ENCODE measurements at regions not wholly inside any gene's neighbourhood (a gene's known extent, or its start where the extent isn't known, plus 50 kb on each side); places are given as distances from the start of the nearest gene placed in this dataset.
A peak's percentile ranks its signal among the peaks of the same experiment; 100 is the strongest.

GRCh38 chr4:107219681-107220080, 183.6 kb upstream of the DKK2 start:
- DNase-seq = no peak

- no peak for DNase-seq
Observed at GRCh38 chr4:107216379-107216778, 180.3 kb upstream of the DKK2 start.

GRCh38 chr4:107215222-107215621, 179.1 kb upstream of the DKK2 start:
- DNase-seq = no peak

- DNase-seq = no peak
Observed at GRCh38 chr4:107213880-107214279, 177.8 kb upstream of the DKK2 start.

- no peak for DNase-seq
Observed at GRCh38 chr4:107213410-107213809, 177.3 kb upstream of the DKK2 start.

- no peak for DNase-seq
Observed at GRCh38 chr4:107212565-107212964, 176.5 kb upstream of the DKK2 start.

- DNase-seq = no peak
Observed at GRCh38 chr4:107210450-107211239, 174.5 kb upstream of the DKK2 start.

GRCh38 chr4:107203733-107204132, 167.6 kb upstream of the DKK2 start:
- DNase-seq = no peak

- no peak for DNase-seq
Observed at GRCh38 chr4:107202744-107203143, 166.6 kb upstream of the DKK2 start.

GRCh38 chr4:107197121-107197520, 161.0 kb upstream of the DKK2 start:
- no peak for DNase-seq

- DNase-seq = no peak
Observed at GRCh38 chr4:107196312-107196711, 160.2 kb upstream of the DKK2 start.

- DNase-seq = no peak
Observed at GRCh38 chr4:107194005-107194404, 157.9 kb upstream of the DKK2 start.

- no peak for DNase-seq
Observed at GRCh38 chr4:107192601-107193000, 156.5 kb upstream of the DKK2 start.

GRCh38 chr4:107187091-107187490, 151.0 kb upstream of the DKK2 start:
- no peak for DNase-seq

GRCh38 chr4:107183155-107183774, 147.2 kb upstream of the DKK2 start:
- DNase-seq = peak; percentile 66

GRCh38 chr4:107182347-107182746, 146.2 kb upstream of the DKK2 start:
- DNase-seq = no peak

GRCh38 chr4:107166873-107167450, 130.8 kb upstream of the DKK2 start:
- no peak for DNase-seq

- DNase-seq = no peak
Observed at GRCh38 chr4:107166181-107166580, 130.1 kb upstream of the DKK2 start.

GRCh38 chr4:107164962-107165475, 128.9 kb upstream of the DKK2 start:
- no peak for DNase-seq

- DNase-seq = no peak
Observed at GRCh38 chr4:107156443-107156842, 120.3 kb upstream of the DKK2 start.

GRCh38 chr4:107155366-107155765, 119.3 kb upstream of the DKK2 start:
- DNase-seq = no peak

GRCh38 chr4:107153956-107154355, 117.8 kb upstream of the DKK2 start:
- DNase-seq = no peak

GRCh38 chr4:107153228-107153627, 117.1 kb upstream of the DKK2 start:
- peak; percentile 68 for DNase-seq

GRCh38 chr4:107151173-107151572, 115.1 kb upstream of the DKK2 start:
- no peak for DNase-seq
